NCI-H1105 treated with DMSO at 0.1 percent for 48 hours (cell line): ENCODE measurements at regions not wholly inside any gene's neighbourhood (a gene's known extent, or its start where the extent isn't known, plus 50 kb on each side); places are given as distances from the start of the nearest gene placed in this dataset.

Experiments
- DNase-seq: peaks from one replicate; lab custom pipeline; 2025; lab: John Stamatoyannopoulos, UW

DNA sequence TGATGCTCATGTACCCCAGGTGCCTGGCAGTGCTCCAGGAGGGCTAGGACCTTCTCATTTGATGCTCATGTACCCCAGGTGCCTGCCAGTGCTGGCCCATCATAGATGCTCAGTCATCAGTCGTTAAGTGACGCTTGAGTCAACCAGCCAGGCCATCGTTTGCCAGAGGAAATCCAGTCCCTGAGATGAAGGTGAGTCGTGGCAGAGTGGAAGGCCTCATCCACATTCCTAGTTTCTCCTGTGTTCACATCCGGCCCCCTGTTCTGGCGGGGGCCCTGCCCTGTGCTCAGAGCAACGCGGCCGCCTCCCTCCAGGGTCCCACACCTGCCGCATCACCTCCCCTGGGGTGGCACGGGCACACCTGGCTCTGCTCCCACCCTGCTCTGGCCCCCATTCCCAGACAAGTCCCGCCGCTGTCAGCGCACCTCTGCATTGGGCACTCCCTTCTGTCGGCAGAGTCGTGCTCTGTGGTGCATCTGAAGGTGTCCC, 279.9 kb downstream of the BRD1 start:
- DNase-seq = no peak

GRCh38 chr22:49546811-49547585, 280.7 kb downstream of the BRD1 start:
- DNase-seq = no peak

GRCh38 chr22:49545606-49546005, 282.1 kb downstream of the BRD1 start:
- no peak for DNase-seq

GRCh38 chr22:49544286-49544685, 283.4 kb downstream of the BRD1 start:
- no peak for DNase-seq

DNA sequence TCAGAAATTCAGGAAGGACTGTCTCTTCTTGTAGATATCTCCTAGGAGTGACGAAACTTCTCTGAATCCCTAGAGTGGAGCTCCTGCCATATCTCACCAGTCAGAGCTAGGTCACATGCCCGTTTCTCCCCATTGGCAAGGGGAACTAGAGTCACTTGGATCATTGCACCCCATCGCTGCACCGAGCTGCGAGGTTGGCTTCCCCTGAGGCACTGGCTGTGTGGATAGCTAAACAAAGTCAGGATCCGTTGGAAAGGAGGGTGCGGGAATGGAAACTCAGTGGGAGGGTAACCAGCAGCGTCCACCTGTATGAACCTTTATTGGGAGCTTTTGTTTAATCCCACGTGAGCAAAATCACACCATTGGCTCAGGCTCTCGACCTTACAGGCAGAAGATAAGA, 283.8 kb downstream of the BRD1 start:
- no peak for DNase-seq

DNA sequence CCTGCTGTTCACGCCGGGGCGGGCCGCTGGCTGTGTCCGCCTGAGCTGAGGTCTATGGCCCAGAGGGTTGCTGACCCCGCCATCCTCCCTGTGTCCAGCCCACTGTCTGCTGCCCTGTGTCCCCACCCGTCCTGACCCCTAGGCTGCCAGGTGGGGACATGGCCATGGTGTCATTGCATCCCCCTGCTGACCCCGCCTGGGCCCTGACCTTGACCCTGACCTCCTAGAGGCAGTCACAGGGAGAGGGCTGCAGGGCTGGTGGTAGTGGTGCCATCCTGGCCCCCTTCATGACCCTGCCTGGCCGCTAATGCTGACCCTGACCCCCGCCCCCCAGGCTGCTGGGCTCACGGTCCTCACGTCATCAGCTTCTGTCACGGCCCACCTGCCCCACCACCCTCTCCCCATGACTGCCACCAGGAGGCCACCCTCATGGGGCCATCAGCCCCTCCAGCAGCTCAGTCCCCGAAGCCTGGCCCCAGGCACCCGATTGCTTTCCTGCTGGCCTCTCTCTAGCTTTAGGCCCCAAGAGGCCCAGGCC, 285.9 kb downstream of the BRD1 start:
- no peak for DNase-seq

DNA sequence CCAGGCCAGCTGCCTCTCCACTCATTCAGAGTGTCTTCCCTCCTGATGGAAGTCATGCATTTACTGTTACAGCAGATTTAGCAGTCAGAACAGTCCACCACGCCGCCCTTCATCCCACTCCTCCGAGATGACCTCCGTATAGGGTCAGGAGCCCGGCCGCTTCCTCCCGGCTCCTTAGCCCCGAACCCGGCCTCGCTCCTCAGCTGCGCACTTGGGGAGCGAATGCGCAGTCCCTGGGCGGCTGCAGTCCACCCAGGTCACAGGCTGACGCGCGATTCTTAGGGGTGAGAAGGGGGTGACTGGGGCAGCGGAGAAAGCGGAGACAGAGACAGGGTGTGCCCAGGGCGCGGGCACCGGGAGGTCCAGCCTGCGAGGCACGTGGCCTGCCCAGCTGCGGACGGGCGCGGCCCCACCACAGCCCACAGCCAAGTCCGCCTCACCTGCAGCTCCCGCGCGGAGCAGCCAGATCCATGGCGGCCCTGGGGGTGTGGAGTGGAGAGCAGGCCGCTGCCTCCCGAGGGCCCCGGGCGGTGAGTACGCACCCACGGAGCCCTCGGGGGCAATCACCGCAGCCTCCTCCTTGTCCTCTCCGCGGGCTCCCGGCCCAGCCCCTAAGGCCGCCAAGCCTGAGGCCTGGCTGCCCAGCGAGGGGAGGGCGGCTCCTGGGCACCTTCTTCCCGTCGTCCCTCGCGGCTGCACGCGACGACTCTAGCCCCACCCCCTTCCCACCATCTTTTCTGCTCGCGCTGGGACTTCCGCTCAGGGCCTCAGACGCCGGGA, 286.6 kb downstream of the BRD1 start:
- DNase-seq = no peak

DNA sequence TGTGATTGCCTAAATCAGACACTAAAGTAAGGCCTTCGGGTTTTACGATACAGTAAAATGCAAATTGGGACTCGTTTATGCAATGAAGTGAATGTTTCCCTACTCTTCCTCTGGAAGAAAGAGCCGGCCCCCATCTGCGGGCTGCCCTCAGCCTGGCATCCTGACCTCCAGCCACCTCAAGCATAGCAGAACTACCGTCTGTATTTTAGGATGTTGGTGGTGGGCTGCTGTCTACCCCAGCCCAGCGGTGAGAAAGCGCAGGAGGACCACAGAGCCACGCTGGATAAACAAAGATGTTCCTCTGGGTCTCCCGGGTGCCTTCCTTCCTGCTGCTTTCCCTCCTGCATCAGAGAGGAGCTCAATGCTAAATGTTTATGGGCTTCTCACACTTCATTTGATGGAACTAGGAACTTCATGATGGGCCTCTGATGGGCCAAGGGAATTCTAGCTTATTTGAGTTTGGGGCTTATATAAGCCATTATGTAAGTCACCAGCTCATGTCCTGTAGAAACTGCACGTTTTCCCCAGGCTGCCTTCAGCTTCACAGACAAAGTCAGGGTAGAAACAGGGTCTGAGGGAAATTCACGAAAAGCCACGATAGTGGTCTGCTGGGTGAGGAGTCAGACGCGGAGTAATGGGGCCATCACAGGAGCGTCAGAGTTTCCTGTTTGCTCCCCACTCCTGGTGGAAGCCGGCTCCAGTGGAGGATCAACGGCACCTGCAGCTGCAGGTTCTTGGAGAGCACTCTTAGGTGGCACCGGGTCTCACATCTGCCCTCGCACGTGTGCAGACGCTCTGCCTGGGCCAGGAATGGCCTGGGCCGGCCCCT, 287.4 kb downstream of the BRD1 start:
- DNase-seq = no peak

DNA sequence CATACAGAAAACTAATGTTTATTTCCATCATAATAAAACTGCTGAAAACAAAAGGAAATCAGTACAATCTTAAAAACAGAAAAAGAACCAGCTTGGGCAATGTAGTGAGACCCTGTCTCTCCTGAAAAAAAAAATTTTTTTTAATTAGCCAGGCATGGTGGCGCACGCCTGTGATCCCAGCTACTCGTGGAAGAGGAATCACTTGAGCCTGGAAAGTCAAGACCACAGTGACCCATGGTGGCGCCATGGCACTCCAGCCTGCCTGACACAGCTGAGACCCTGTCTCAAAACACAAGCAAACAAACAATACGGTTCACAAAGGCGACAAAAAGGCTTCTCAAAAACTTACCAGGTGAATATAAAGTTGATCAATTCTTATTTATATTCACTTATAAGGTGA, 289.7 kb downstream of the BRD1 start:
- DNase-seq = no peak

GRCh38 chr22:49536571-49537131, 291.0 kb downstream of the BRD1 start:
- DNase-seq = no peak

- DNase-seq = no peak
Measured at GRCh38 chr22:49535527-49536125, 292.0 kb downstream of the BRD1 start.

DNA sequence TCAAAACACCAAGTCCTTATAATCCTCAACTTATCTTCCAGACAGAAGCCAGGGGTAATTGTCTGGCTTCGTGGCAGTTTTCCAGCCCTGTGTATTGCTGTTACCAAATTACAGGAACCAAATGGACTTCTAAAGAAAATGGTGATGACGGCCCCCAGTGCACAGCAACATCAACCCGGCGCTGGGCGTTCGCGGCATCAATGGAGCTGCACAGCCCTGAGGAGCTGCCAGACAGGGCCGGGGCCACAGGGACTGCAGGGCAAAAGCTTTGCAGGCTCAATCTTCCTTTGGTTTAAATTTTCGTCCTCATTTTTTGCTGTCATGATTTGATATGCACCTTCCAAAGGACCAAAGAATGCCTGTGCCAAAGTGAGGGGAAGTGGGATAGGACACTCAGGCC, 292.5 kb downstream of the BRD1 start:
- DNase-seq = no peak

DNA sequence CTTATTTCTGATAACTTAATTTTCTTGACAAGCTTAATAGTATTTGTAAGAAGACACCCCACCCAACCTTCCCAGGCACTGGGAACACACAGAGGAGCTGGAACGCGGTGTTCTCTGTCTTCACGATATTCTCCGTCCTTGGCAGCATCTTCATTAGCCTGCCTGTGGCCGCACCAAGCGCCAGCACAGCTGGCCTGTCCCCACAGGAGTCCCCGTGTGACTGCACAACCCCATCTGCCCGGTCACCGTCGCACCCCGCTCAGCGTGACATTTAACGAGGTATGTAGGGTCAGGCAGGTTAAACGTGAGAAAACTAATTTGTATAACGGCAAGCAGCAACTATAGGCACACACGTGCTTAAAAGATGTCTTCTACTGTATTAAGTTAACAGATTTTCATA, 293.3 kb downstream of the BRD1 start:
- DNase-seq = no peak

- no peak for DNase-seq
Measured at GRCh38 chr22:49533886-49534285, 293.8 kb downstream of the BRD1 start.

GRCh38 chr22:49532869-49533802, 294.5 kb downstream of the BRD1 start:
- peak; percentile 56 for DNase-seq

DNA sequence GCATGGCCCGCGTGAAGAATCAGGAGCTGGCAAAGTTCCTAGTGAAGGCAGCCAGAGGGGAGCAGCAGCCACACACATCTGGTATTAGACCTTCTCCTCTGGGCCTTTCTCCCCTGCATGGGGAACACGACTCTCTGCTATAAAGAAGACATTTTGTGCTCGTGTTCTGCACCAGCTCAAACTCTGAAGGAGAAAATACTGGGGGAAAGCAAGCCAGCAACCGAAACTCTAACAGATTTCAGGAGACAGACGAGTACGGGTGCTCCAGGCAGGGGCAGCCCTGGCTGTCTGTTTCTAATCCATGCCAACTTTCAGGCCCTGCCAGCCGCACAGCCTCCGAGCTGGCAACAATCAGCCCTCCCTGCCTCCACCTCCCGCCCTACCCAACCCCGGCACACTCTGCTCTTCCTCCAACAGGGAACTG, 296.3 kb downstream of the BRD1 start:
- DNase-seq = no peak

- no peak for DNase-seq
Measured at GRCh38 chr22:49530671-49531367, 296.9 kb downstream of the BRD1 start.

DNA sequence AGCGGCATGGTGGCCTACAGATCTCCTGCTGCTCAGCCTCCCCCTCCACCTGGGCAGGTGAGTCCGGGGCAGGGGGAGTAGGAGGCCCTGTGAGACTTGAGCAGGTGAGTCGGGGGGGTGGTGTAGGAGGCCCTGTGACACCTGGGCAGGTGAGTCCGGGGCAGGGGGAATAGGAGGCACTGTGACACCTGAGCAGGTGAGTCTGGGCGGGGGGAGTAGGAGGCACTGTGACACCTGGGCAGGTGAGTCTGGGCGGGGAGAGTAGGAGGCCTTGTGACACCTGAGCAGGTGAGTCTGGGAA, 299.3 kb downstream of the BRD1 start:
- DNase-seq = no peak

GRCh38 chr22:49527611-49528419, 299.9 kb downstream of the BRD1 start:
- no peak for DNase-seq
